Activated T-cell treated with anti-CD3 and anti-CD28 coated beads, Interleukin-2, amount 50 U/mL, for 48 hours (primary cell): ENCODE measurements at regions not wholly inside any gene's neighbourhood (a gene's known extent, or its start where the extent isn't known, plus 50 kb on each side); places are given as distances from the start of the nearest gene placed in this dataset.
"Not testable (repeated sequence)": the region's sequence is repeated elsewhere in the genome, so short reads cannot be mapped to it uniquely, and the experiment has no call there.

ENCODE experiments used
- DNase-seq, 2 experiments: peaks; one replicate each; pipeline ENCODE4 v3.0.0-alpha.2; 2020

- DNase-seq: no peak
These were observed 87.9 kb downstream of the PHLDA1 start for GRCh38 chr12:75943730-75944096.

- DNase-seq: not testable (repeated sequence)
These were observed 89.9 kb downstream of the PHLDA1 start for GRCh38 chr12:75941661-75942060.

DNA sequence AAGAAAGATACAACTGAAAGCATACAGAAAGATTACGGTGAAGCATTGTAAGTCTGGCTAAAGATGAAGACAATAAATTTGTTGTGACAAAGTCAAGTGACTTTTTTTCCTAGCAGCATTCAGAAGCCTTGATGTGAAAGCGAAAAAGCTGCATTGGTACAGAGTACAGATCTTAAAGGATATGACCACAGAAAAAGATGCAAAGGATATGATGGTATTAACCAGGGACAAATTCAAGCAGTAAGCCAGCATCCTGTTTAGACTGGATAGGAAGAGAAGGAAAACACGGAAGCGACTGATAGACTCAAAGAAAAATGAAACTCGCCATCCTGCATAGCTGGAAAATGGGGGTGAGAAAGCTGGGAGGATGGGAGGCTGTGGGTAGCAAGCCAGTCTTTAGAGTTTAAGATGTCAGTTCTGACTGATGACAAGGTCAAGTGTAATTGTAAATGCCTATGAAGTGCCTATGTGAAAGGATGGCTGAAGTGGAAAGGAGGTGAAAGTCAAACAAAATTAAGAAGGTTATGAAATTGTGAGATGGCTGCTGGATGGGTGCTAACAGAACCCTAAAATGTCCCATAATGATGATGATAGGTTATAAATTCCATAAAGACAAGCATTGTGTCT lies 92.4 kb downstream of the PHLDA1 start:
- DNase-seq: no peak

DNA sequence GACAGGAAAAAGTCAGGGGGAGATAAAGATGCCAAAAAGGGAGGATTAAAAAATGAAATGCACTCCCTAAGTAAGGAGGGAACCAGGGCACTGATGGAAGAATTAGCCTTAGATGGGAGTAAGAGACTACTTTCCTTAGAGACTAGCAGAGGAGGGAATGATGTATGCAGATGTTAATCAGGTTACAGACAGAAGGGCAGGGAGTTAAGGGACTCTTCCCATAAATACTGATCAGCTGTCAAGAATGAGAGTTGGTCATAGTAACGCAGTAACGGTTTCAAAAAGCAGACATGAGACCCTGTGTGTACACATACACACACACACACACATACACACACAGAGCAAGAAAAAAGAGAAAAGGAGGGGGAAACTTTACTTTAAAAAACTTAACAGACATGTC lies 93.4 kb downstream of the PHLDA1 start:
- DNase-seq: no peak

DNA sequence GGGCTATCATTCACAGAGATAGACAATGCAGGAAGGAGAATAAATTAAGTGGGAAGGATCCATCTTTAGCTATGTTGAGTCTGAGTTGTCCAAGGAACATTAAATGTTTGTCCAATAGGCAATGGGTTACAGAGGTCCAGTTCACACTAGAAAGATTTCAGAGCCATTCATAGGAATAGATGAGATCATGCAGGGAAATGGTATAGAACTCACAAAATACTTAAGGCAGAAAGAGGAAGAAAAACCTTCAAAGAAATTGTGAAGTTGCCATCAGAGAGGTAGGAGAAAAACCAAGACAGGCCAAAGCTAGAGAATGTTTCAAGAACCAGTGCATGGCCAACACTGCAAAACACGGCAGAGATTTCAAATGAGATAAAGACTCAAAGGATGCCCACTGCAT lies 94.1 kb downstream of the PHLDA1 start:
- DNase-seq: no peak

- DNase-seq: no peak
These were observed 94.8 kb downstream of the PHLDA1 start for GRCh38 chr12:75936515-75937440.

DNA sequence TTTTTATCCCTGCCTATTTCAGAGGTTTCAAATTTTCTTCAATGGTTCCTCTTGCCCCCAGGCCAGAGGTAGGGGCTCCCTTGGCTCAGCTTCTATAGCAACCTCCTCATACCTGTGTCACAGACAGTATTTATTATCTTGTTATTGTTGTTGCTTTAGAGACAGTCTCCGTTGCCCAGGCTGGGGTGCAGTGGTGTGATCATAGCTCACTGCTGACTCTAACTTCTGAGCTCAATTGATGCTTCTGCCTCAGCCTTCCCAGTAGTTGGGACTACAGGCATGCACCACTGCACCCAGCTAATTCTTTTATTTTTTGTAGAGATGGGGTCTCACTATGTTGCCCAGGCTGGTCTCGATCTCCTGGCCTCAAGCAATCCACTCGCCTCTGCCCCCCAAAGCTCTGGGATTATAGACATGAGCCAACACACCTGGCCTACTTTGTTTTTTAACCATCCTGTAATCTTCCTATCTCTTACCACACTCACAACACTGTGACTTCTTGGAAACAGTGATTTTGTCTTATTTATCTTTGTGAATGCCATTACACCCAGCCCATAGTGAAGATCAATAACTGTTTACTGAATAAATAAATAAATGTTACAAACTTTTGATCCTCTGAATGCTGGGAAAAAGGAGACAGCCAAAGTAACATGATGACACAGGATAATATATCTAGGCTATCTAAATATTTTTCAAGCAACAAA lies 95.9 kb downstream of the PHLDA1 start:
- DNase-seq: no peak

- DNase-seq: no peak
These were observed 98.5 kb downstream of the PHLDA1 start for GRCh38 chr12:75933101-75933500.

DNA sequence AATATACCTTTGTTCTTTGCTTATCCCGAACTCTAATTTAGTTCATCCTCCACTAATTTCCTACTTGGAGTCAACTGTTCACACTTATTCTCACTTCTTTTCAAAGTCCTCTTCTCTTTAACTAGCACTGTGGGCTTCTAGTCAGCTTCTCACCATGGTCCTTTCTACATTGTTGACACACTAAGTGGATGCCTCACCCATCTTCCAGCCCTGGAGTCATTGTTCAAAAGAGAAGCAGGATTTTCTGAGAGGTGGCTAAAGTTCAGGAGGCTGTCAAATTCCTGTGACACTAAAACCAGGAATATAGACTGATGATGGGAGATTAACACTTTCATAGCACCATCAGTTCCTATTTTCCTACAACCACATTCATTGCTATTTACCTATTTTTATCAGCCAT lies 99.3 kb downstream of the PHLDA1 start:
- DNase-seq: no peak

GRCh38 chr12:75923964-75924666 lies 107.5 kb downstream of the PHLDA1 start:
- no peak for DNase-seq

DNA sequence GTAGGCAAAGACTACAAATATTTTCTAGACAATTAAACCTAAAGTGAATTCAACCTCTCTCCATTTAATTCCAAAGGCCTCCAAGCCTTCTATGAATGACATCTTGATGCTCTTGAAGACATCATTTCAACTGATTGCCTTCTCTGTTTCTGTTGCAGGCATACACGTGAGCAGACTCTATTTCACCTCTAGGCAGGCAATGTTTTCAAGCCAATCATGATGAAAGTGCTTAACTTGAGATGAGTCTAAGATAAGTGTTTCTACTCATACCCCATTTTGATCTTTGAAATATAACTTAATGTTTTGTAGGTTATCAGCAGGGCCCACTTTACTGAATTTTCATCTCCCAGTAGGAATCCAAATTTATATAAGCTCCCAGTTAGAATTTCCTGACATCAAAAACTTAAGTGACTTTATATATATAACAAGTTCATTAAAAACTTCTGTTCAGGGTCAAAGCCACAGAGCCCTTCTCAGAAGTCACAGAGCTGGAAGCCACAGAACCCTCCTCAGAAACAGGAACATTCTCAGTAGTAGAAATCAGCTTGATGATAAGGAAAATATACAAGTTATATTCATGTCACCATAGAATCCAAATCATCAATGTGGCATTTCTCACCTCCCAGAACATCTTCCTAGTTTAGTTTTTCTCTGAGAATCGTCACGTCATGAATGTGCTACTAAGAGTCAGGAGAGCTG lies 108.5 kb downstream of the PHLDA1 start:
- DNase-seq: no peak

- DNase-seq: no peak
These were observed 109.8 kb downstream of the PHLDA1 start for GRCh38 chr12:75921622-75922289.

DNA sequence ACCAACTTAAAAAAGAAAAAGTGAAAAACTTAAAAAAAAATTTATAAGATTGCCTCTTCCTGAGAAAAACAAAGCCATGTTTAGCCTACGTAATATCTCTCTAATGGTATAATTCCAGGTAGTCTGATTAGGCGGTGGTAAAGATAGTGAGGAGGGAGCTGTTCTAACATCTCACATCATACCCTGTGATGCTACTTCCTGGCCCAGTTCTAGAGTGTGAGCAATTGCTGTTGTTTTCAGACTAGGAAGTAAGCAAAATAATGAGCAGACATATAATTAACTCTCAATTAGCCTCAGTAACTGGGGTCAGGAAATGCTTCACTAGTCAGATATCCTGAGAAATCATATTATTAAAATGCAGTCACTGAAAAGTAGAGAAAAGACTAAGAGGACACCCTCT lies 113.9 kb downstream of the PHLDA1 start:
- no peak for DNase-seq

- DNase-seq: no peak
These were observed 114.5 kb downstream of the PHLDA1 start for GRCh38 chr12:75917083-75917482.

DNA sequence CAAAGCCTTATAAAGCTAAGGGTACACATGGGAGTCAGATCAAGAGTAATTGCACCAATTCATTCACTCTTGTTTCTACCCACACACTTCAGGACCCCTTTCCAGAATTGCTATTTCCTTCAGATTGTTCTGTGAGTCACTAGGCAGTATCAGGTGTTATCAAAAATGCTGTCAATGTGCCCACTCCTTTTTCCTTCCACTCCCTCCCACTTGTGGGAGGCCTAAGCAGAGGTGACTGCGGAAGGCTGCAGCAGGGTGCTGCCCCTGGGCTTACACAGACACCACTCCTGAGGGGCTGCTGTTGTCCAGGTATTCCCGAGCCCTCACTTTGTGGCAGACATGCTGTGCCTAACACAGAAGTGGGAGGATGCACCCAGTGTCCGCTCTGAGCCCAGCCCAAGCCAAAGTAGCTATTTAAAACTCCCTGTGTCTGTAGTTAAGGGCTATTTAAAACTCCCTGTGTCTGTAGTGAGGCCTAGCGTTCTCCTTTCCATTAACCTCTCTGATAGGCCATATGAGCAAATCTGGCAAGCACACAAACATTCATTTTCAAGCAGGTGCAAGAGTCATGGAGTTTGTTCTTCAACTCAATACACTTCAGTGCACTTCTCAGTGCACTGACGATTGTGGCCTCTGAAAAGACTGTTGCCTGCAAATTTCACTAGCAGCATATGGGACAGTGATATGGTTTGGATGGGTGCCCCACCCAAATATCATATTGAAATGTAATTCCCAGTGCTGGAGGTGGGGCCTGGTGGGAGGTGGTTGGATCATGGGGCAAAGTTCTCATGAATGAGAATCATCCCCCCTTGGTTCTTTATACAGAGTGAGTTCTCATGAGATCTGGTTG lies 117.8 kb downstream of the PHLDA1 start:
- DNase-seq: peak; percentile 63 to 71

- DNase-seq: no peak
These were observed 121.6 kb downstream of the PHLDA1 start for GRCh38 chr12:75909714-75910656.

GRCh38 chr12:75908961-75909605 lies 122.5 kb downstream of the PHLDA1 start:
- DNase-seq: no peak

DNA sequence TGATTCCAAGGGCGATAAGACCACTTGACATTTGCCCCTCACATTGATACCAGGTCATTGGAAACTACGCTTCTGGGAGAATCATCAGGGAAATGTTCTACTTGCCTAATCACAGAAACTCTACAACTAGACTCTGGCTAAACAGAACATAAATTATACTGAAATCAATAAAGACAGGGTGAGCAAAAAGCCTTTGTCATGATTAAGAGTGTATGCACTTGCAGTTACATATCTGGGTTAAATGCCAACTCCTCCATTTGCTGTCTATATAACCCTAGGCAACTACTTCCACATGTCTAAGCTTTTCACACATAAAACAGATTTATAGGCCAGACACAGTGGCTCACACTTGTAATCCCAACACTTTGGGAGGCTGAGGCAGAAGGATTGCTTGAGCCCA lies 125.7 kb downstream of the PHLDA1 start:
- no peak for DNase-seq

DNA sequence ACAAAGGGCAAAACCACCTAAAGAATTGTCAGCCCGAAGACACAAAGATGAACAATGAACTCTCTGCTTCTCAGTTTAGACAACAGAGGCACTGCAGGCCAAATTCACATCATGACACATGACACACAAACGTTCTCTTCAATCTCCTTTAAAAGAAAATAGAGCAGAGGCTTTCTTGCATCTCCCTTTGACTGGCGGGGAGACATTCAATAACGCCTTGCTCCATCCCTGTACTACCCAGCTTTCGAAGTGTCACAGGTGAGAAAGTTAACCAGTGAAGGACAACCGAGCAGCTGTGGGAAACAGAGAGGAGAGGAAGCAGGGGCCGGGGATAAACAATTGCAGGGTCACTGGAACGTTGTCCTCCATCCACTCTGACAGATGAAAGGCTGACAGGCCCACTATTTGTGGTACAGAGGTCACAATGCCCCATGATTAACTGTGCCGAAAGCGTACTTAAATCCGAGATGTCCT lies 130.8 kb downstream of the PHLDA1 start:
- DNase-seq: no peak
